ENCODE measurements at regions not wholly inside any gene's neighbourhood (a gene's known extent, or its start where the extent isn't known, plus 50 kb on each side); places are given as distances from the start of the nearest gene placed in this dataset.
"Not testable (repeated sequence)": the region's sequence is repeated elsewhere in the genome, so short reads cannot be mapped to it uniquely, and the experiment has no call there.

- no peak overlapping the region for H3K27ac ChIP-seq
- TF ChIP-seq CTCF (IDR thresholded peaks at IDR 0.05) (no peak), ZFX (IDR thresholded peaks at IDR 0.05; ENCODE audit: borderline replicate concordance) (no peak)
These were observed 95.1 kb downstream of the ANXA2R start for GRCh38 chr5:42944989-42945388.

- no peak overlapping the region for H3K27ac ChIP-seq
- TF ChIP-seq ZFX (IDR thresholded peaks at IDR 0.05; ENCODE audit: borderline replicate concordance) (no peak), CTCF (IDR thresholded peaks at IDR 0.05) (no peak)
These were observed 96.0 kb downstream of the ANXA2R start for GRCh38 chr5:42943931-42944631.

- H3K27ac ChIP-seq: no peak overlapping the region
- TF ChIP-seq CTCF (IDR thresholded peaks at IDR 0.05): no peak
- no peak for TF ChIP-seq ZFX (IDR thresholded peaks at IDR 0.05; ENCODE audit: borderline replicate concordance)
These were observed 99.3 kb downstream of the ANXA2R start for GRCh38 chr5:42940853-42941252.

- not testable (repeated sequence) for H3K27ac ChIP-seq
These were observed 108.1 kb downstream of the ANXA2R start for GRCh38 chr5:42932011-42932410.

- not testable (repeated sequence) for H3K27ac ChIP-seq
These were observed 108.7 kb downstream of the ANXA2R start for GRCh38 chr5:42931451-42931850.

- no peak for TF ChIP-seq ZFX (IDR thresholded peaks at IDR 0.05; ENCODE audit: borderline replicate concordance)
- TF ChIP-seq CTCF (IDR thresholded peaks at IDR 0.05): no peak
- H3K27ac ChIP-seq: no peak overlapping the region
These were observed 109.2 kb downstream of the ANXA2R start for GRCh38 chr5:42930934-42931333.

- no peak overlapping the region for H3K27ac ChIP-seq
- no peak for TF ChIP-seq CTCF (IDR thresholded peaks at IDR 0.05)
- no peak for TF ChIP-seq ZFX (IDR thresholded peaks at IDR 0.05; ENCODE audit: borderline replicate concordance)
These were observed 110.2 kb downstream of the ANXA2R start for GRCh38 chr5:42929871-42930270.

- no peak overlapping the region for H3K27ac ChIP-seq
- TF ChIP-seq CTCF (IDR thresholded peaks at IDR 0.05): no peak
- no peak for TF ChIP-seq ZFX (IDR thresholded peaks at IDR 0.05; ENCODE audit: borderline replicate concordance)
These were observed 112.4 kb downstream of the ANXA2R start for GRCh38 chr5:42927730-42928129.

Measured in 22Rv1 (cell line).